WTC11 (cell line): ENCODE measurements at regions not wholly inside any gene's neighbourhood (a gene's known extent, or its start where the extent isn't known, plus 50 kb on each side); places are given as distances from the start of the nearest gene placed in this dataset.

ENCODE experiments used
- ATAC-seq: fragments of 200-7000 bp; cut with Tn5 transposase; 2 replicates; pipeline ENCODE4 v1.10.0; 2021; ENCODE audit warnings: mild to moderate bottlenecking, moderate library complexity
- CTCF ChIA-PET: fragments of 300-600 bp; sonication (Branson Sonifier 250); formaldehyde crosslinking; loops from one replicate; lab custom pipeline; 2021; ENCODE audit warnings: antibody characterized with exemption; lab: Charles Lee
- POLR2A ChIA-PET: fragments of 350-600 bp; sonication (Branson Sonifier 250); formaldehyde crosslinking; loops from one replicate; lab custom pipeline; 2021; ENCODE audit warnings: antibody characterized with exemption; lab: Charles Lee
- DNase-seq: peaks from one replicate; pipeline ENCODE4 v3.0.0; 2021; ENCODE audit warnings: low spot score
- H3K27ac Mint-ChIP-seq: 2 replicates; pipeline ENCODE4 v1.8.0; 2021; ENCODE audit warnings: mixed read lengths
- H3K27me3 Mint-ChIP-seq: 2 replicates; pipeline ENCODE4 v1.8.0; 2021; ENCODE audit warnings: low read depth, mild to moderate bottlenecking, moderate library complexity, mixed read lengths
- H3K36me3 Mint-ChIP-seq: 2 replicates; pipeline ENCODE4 v1.8.0; 2021; ENCODE audit warnings: mixed read lengths
- H3K4me1 Mint-ChIP-seq: 2 replicates; pipeline ENCODE4 v1.8.0; 2022; ENCODE audit warnings: mixed read lengths
- H3K4me3 Mint-ChIP-seq: 2 replicates; pipeline ENCODE4 v1.8.0; 2021; ENCODE audit warnings: mild to moderate bottlenecking, moderate library complexity, mixed read lengths
- H3K9me3 Mint-ChIP-seq: 2 replicates; pipeline ENCODE4 v1.8.0; 2021; ENCODE audit warnings: mixed read lengths
- ARID4B ChIP-seq: sonication (generic); formaldehyde crosslinking; IDR thresholded peaks from 2 replicates; pipeline ENCODE4 v1.8.0; 2023; ENCODE audit warnings: missing genetic modification reagents, mild to moderate bottlenecking, borderline replicate concordance
- CDX4 ChIP-seq: fragments of 250-450 bp; sonication (Bioruptor Pico); IDR thresholded peaks from 2 replicates; pipeline ENCODE4 v1.9.0; 2021; ENCODE audit warnings: moderate library complexity, mild to moderate bottlenecking, inconsistent platforms, borderline replicate concordance
- CREB1 ChIP-seq: sonication (generic); formaldehyde crosslinking; IDR thresholded peaks from 2 replicates; pipeline ENCODE4 v1.8.0; 2023; ENCODE audit warnings: mild to moderate bottlenecking, missing genetic modification reagents
- GRHL2 ChIP-seq: fragments of 250-450 bp; sonication (Bioruptor Pico); IDR thresholded peaks from 2 replicates; pipeline ENCODE4 v1.8.0; 2022; ENCODE audit warnings: mild to moderate bottlenecking, moderate library complexity; ENCODE audit not compliant: insufficient replicate concordance, severe bottlenecking
- PRRX2 ChIP-seq: fragments of 250-450 bp; sonication (Bioruptor Pico); IDR thresholded peaks from 2 replicates; pipeline ENCODE4 v1.8.0; 2021; ENCODE audit warnings: mild to moderate bottlenecking
- STAT6 ChIP-seq: sonication (generic); formaldehyde crosslinking; conservative IDR thresholded peaks from 2 replicates; pipeline ENCODE4 v1.8.1; 2023; ENCODE audit warnings: mild to moderate bottlenecking, low read depth, missing genetic modification reagents, moderate library complexity
- ZBTB21 ChIP-seq: sonication (generic); formaldehyde crosslinking; IDR thresholded peaks from 2 replicates; pipeline ENCODE4 v1.8.1; 2023; ENCODE audit warnings: mild to moderate bottlenecking, missing genetic modification reagents, borderline replicate concordance
- ZNF121 ChIP-seq: sonication (generic); formaldehyde crosslinking; IDR thresholded peaks from 2 replicates; pipeline ENCODE4 v1.8.0; 2023; ENCODE audit warnings: missing genetic modification reagents
- ZNF232 ChIP-seq: sonication (generic); formaldehyde crosslinking; IDR thresholded peaks from 2 replicates; pipeline ENCODE4 v1.8.0; 2022; ENCODE audit warnings: mild to moderate bottlenecking, missing genetic modification reagents
- ZNF416 ChIP-seq: fragments of 250-450 bp; sonication (Bioruptor Pico); IDR thresholded peaks from 2 replicates; pipeline ENCODE4 v1.9.0; 2021; ENCODE audit warnings: mild to moderate bottlenecking, inconsistent platforms
- ZNF671 ChIP-seq: fragments of 250-450 bp; sonication (Bioruptor Pico); IDR thresholded peaks from 2 replicates; pipeline ENCODE4 v1.8.0; 2021; ENCODE audit warnings: mild to moderate bottlenecking
- TF ChIP-seq, protein P1 (sequence below): sonication (generic); formaldehyde crosslinking; IDR thresholded peaks from 2 replicates; pipeline ENCODE4 v1.8.1; 2022; ENCODE audit warnings: mild to moderate bottlenecking, missing genetic modification reagents, moderate library complexity, borderline replicate concordance
- TF ChIP-seq, protein P2 (sequence below): sonication (generic); formaldehyde crosslinking; IDR thresholded peaks from 2 replicates; pipeline ENCODE4 v1.8.0; 2022; ENCODE audit warnings: missing genetic modification reagents
- TF ChIP-seq, protein P3 (sequence below): sonication (generic); formaldehyde crosslinking; IDR thresholded peaks from 2 replicates; pipeline ENCODE4 v1.8.1; 2022; ENCODE audit warnings: mild to moderate bottlenecking, moderate library complexity, missing genetic modification reagents
- TF ChIP-seq, protein P4 (sequence below): sonication (generic); formaldehyde crosslinking; conservative IDR thresholded peaks from 2 replicates; pipeline ENCODE4 v1.8.1; 2022; ENCODE audit warnings: mild to moderate bottlenecking, missing genetic modification reagents
- TF ChIP-seq, protein P5 (sequence below): sonication (generic); formaldehyde crosslinking; IDR thresholded peaks from 2 replicates; pipeline ENCODE4 v1.8.1; 2022; ENCODE audit warnings: low read depth, missing genetic modification reagents, borderline replicate concordance

- Mint-ChIP-seq H3K27me3 (no peaks in the 10 kb centered on the region), H3K36me3 (no peaks in the 10 kb centered on the region), H3K27ac (no peak overlapping the region), H3K4me1 (peaks cover 9% of the 10 kb centered on the region), H3K9me3 (peaks cover 2% of the 10 kb centered on the region; the same call in 1 of the 2 replicates), H3K4me3 (no peak overlapping the region)
- POLR2A ChIA-PET, result interaction anchor here (0.6 kb wide), 1 partner anchor 124 kb away, joined by 4 read pairs; no protein-coding TSS in a partner anchor
- ATAC-seq (no peak), DNase-seq (no peak)
- TF ChIP-seq, protein P1, sequence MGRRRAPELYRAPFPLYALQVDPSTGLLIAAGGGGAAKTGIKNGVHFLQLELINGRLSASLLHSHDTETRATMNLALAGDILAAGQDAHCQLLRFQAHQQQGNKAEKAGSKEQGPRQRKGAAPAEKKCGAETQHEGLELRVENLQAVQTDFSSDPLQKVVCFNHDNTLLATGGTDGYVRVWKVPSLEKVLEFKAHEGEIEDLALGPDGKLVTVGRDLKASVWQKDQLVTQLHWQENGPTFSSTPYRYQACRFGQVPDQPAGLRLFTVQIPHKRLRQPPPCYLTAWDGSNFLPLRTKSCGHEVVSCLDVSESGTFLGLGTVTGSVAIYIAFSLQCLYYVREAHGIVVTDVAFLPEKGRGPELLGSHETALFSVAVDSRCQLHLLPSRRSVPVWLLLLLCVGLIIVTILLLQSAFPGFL, result no peak
- TF ChIP-seq GRHL2 (CRISPR knock-in tag) (no peak), CDX4 (CRISPR knock-in tag) (no peak), ZBTB21 (no peak), CREB1 (CRISPR knock-in tag) (no peak), ZNF416 (no peak), PRRX2 (CRISPR knock-in tag) (no peak), ZNF671 (CRISPR knock-in tag) (no peak), STAT6 (CRISPR knock-in tag) (no peak), ARID4B (CRISPR knock-in tag) (no peak), ZNF121 (no peak), ZNF232 (CRISPR knock-in tag) (no peak)
- TF ChIP-seq, protein P2, sequence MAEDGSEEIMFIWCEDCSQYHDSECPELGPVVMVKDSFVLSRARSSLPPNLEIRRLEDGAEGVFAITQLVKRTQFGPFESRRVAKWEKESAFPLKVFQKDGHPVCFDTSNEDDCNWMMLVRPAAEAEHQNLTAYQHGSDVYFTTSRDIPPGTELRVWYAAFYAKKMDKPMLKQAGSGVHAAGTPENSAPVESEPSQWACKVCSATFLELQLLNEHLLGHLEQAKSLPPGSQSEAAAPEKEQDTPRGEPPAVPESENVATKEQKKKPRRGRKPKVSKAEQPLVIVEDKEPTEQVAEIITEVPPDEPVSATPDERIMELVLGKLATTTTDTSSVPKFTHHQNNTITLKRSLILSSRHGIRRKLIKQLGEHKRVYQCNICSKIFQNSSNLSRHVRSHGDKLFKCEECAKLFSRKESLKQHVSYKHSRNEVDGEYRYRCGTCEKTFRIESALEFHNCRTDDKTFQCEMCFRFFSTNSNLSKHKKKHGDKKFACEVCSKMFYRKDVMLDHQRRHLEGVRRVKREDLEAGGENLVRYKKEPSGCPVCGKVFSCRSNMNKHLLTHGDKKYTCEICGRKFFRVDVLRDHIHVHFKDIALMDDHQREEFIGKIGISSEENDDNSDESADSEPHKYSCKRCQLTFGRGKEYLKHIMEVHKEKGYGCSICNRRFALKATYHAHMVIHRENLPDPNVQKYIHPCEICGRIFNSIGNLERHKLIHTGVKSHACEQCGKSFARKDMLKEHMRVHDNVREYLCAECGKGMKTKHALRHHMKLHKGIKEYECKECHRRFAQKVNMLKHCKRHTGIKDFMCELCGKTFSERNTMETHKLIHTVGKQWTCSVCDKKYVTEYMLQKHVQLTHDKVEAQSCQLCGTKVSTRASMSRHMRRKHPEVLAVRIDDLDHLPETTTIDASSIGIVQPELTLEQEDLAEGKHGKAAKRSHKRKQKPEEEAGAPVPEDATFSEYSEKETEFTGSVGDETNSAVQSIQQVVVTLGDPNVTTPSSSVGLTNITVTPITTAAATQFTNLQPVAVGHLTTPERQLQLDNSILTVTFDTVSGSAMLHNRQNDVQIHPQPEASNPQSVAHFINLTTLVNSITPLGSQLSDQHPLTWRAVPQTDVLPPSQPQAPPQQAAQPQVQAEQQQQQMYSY (CRISPR knock-in tag), result no peak
- TF ChIP-seq, protein P3, sequence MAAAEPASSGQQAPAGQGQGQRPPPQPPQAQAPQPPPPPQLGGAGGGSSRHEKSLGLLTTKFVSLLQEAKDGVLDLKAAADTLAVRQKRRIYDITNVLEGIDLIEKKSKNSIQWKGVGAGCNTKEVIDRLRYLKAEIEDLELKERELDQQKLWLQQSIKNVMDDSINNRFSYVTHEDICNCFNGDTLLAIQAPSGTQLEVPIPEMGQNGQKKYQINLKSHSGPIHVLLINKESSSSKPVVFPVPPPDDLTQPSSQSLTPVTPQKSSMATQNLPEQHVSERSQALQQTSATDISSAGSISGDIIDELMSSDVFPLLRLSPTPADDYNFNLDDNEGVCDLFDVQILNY (CRISPR knock-in tag), result no peak
- TF ChIP-seq, protein P4, sequence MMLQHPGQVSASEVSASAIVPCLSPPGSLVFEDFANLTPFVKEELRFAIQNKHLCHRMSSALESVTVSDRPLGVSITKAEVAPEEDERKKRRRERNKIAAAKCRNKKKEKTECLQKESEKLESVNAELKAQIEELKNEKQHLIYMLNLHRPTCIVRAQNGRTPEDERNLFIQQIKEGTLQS, result no peak
- TF ChIP-seq, protein P5, sequence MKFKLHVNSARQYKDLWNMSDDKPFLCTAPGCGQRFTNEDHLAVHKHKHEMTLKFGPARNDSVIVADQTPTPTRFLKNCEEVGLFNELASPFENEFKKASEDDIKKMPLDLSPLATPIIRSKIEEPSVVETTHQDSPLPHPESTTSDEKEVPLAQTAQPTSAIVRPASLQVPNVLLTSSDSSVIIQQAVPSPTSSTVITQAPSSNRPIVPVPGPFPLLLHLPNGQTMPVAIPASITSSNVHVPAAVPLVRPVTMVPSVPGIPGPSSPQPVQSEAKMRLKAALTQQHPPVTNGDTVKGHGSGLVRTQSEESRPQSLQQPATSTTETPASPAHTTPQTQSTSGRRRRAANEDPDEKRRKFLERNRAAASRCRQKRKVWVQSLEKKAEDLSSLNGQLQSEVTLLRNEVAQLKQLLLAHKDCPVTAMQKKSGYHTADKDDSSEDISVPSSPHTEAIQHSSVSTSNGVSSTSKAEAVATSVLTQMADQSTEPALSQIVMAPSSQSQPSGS, result no peak
- CTCF ChIA-PET, result no interaction called here
These were observed 271.5 kb upstream of the C9orf72 start for GRCh38 chr9:27844797-27845196.
